HG03460 (cell line): ENCODE measurements at regions not wholly inside any gene's neighbourhood (a gene's known extent, or its start where the extent isn't known, plus 50 kb on each side); places are given as distances from the start of the nearest gene placed in this dataset.

Experiments
- ATAC-seq: cut with Tn5 transposase; IDR thresholded peaks from one replicate; pipeline ENCODE4 v1.9.1; 2021; ENCODE audit not compliant: unreplicated experiment

GRCh38 chr9:1832960-1833359, 182.2 kb upstream of the SMARCA2 start:
- ATAC-seq, result no peak

GRCh38 chr9:1837453-1838084, 177.6 kb upstream of the SMARCA2 start:
- ATAC-seq, result peak; percentile 74

- no peak for ATAC-seq
These were observed 175.2 kb upstream of the SMARCA2 start for GRCh38 chr9:1839909-1840308.

- no peak for ATAC-seq
These were observed 169.7 kb upstream of the SMARCA2 start for GRCh38 chr9:1845425-1845824.

- ATAC-seq, result no peak
These were observed 159.4 kb upstream of the SMARCA2 start for GRCh38 chr9:1855726-1856125.

GRCh38 chr9:1857808-1858207, 157.3 kb upstream of the SMARCA2 start:
- ATAC-seq, result no peak

- ATAC-seq, result peak; percentile 73
These were observed 145.3 kb upstream of the SMARCA2 start for GRCh38 chr9:1869843-1870242.

GRCh38 chr9:1870915-1871314, 144.2 kb upstream of the SMARCA2 start:
- ATAC-seq, result no peak

GRCh38 chr9:1871626-1872419, 143.3 kb upstream of the SMARCA2 start:
- ATAC-seq, result no peak

- no peak for ATAC-seq
These were observed 139.8 kb upstream of the SMARCA2 start for GRCh38 chr9:1875251-1875851.

- peak; percentile 63 for ATAC-seq
These were observed 139.2 kb upstream of the SMARCA2 start for GRCh38 chr9:1875921-1876448.

GRCh38 chr9:1876891-1877496, 138.2 kb upstream of the SMARCA2 start:
- ATAC-seq, result no peak

- ATAC-seq, result no peak
These were observed 137.2 kb upstream of the SMARCA2 start for GRCh38 chr9:1877951-1878350.

GRCh38 chr9:1878811-1879210, 136.3 kb upstream of the SMARCA2 start:
- no peak for ATAC-seq

GRCh38 chr9:1879501-1879900, 135.6 kb upstream of the SMARCA2 start:
- no peak for ATAC-seq

- no peak for ATAC-seq
These were observed 135.0 kb upstream of the SMARCA2 start for GRCh38 chr9:1880038-1880565.

GRCh38 chr9:1881708-1882295, 133.3 kb upstream of the SMARCA2 start:
- ATAC-seq, result no peak

GRCh38 chr9:1882711-1883403, 132.3 kb upstream of the SMARCA2 start:
- no peak for ATAC-seq

GRCh38 chr9:1890201-1890600, 124.9 kb upstream of the SMARCA2 start:
- ATAC-seq, result no peak

- no peak for ATAC-seq
These were observed 124.3 kb upstream of the SMARCA2 start for GRCh38 chr9:1890816-1891215.
